ENCODE measurements at regions not wholly inside any gene's neighbourhood (a gene's known extent, or its start where the extent isn't known, plus 50 kb on each side); places are given as distances from the start of the nearest gene placed in this dataset.

DNA sequence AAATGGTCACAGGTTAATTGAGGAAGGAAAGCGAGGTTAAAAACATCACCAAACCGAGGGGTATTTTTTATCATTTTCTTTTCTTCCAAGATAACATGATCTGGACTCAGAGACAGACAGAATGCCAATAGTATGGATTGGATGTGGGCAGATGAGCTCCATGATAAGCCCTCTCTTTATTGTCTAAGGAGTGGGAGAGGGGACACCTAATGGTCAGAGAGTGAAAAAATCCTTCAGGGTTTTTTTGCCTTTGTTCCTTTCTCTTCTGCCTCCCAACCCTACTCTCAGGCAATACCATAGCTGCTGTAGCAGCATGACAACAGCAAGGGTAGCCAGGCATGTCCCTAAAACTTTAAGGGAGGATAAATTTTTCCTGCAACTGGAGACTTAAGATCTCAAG lies 94.7 kb downstream of the DIRAS2 start:
- TF ChIP-seq CTCF (conservative IDR thresholded peaks at IDR 0.05; ENCODE audit: low read depth, low read length) (peak; percentile 22; the same call in 1 of the 2 replicates), EZH2 (IDR thresholded peaks at IDR 0.05; ENCODE audit: borderline replicate concordance, low read depth, low read length, poor library complexity, severe bottlenecking) (no peak)
